T-cell (primary cell): ENCODE measurements at regions not wholly inside any gene's neighbourhood (a gene's known extent, or its start where the extent isn't known, plus 50 kb on each side); places are given as distances from the start of the nearest gene placed in this dataset.
"Not testable (repeated sequence)": the region's sequence is repeated elsewhere in the genome, so short reads cannot be mapped to it uniquely, and the experiment has no call there.

Source experiments
- ATAC-seq, 4 experiments: fragments of 200-7000 bp in 3 of 4; fragments of 150-1000 bp in 1 of 4; cut with Tn5 transposase; replicated peaks in 1 of 4; 1 replicate in 3 of 4; 2 replicates in 1 of 4; pipeline ENCODE4 v1.10.0; 2021; ENCODE audit warnings: moderate library complexity in 3 of 4, mild to moderate bottlenecking in 2 of 4, moderate number of reproducible peaks in 1 of 4
- CTCF ChIA-PET, 2 donors: fragments of 300-600 bp; sonication (Branson Sonifier 250); formaldehyde crosslinking; loops; one replicate each; lab custom pipeline; 2022; ENCODE audit warnings: antibody characterized with exemption in 2 of 2; lab: Charles Lee
- POLR2A ChIA-PET, 2 donors: fragments of 300-600 bp; sonication (Branson Sonifier 250); formaldehyde crosslinking; loops; one replicate each; lab custom pipeline; 2022; ENCODE audit warnings: antibody characterized with exemption in 2 of 2; lab: Charles Lee
- DNase-seq, 35 experiments: peaks; one replicate each; pipeline versions ENCODE4 v3.0.0 to v3.0.0-alpha.2; 2013 to 2023
- H3K27ac ChIP-seq: one replicate; pipeline ENCODE4 v1.5.1; 2013; ENCODE audit warnings: low read length
- H3K27me3 ChIP-seq, 2 experiments: replicated peaks in 1 of 2; 1 replicate in 1 of 2; 2 replicates in 1 of 2; pipeline versions ENCODE4 v1.6.1 to v1.7.0; 2013; ENCODE audit warnings: low read length in 1 of 2, mixed read lengths in 1 of 2; ENCODE audit not compliant: control insufficient read depth in 2 of 2, insufficient read depth in 2 of 2; ENCODE audit errors: extremely low read depth in 1 of 2
- H3K36me3 ChIP-seq, 2 donors: 1 replicate in 1 of 2; 2 replicates in 1 of 2; pipeline versions ENCODE4 v1.6.1 to v1.7.0; 2013; ENCODE audit warnings: low read length in 1 of 2; ENCODE audit not compliant: control insufficient read depth in 2 of 2, insufficient read depth in 1 of 2; ENCODE audit errors: extremely low read depth in 1 of 2
- H3K4me1 ChIP-seq, 2 experiments: 1 replicate in 1 of 2; 2 replicates in 1 of 2; pipeline versions ENCODE4 v1.6.1 to v1.7.0; 2013; ENCODE audit warnings: low read length in 2 of 2, mixed read lengths in 1 of 2; ENCODE audit not compliant: insufficient read depth in 2 of 2, control insufficient read depth in 1 of 2; ENCODE audit errors: extremely low read depth in 1 of 2
- H3K4me3 ChIP-seq, 2 donors: 1 replicate in 1 of 2; 2 replicates in 1 of 2; pipeline versions ENCODE4 v1.5.1 to v1.7.0; 2013; ENCODE audit warnings: mild to moderate bottlenecking in 2 of 2, low read length in 1 of 2, moderate library complexity in 1 of 2; ENCODE audit not compliant: control insufficient read depth in 1 of 2; ENCODE audit errors: extremely low read depth in 1 of 2
- H3K9me3 ChIP-seq: 2 replicates; pipeline ENCODE4 v1.7.0; 2013
- H3K27ac Mint-ChIP-seq, 2 donors: one replicate each; pipeline ENCODE4 v1.8.0; 2020 to 2021; ENCODE audit warnings: mild to moderate bottlenecking in 2 of 2, mixed read lengths in 2 of 2
- H3K27me3 Mint-ChIP-seq, 2 donors: one replicate each; pipeline ENCODE4 v1.8.0; 2021 to 2022; ENCODE audit warnings: mixed read lengths in 2 of 2
- H3K36me3 Mint-ChIP-seq: one replicate; pipeline ENCODE4 v1.8.0; 2021; ENCODE audit warnings: mixed read lengths
- H3K4me1 Mint-ChIP-seq, 3 donors: one replicate each; pipeline ENCODE4 v1.8.0; 2020 to 2022; ENCODE audit warnings: mixed read lengths in 3 of 3, mild to moderate bottlenecking in 1 of 3
- H3K4me3 Mint-ChIP-seq, 3 donors: one replicate each; pipeline ENCODE4 v1.8.0; 2020 to 2022; ENCODE audit warnings: mild to moderate bottlenecking in 3 of 3, mixed read lengths in 3 of 3, moderate library complexity in 3 of 3
- H3K9me3 Mint-ChIP-seq, 3 donors: one replicate each; pipeline ENCODE4 v1.8.0; 2020 to 2022; ENCODE audit warnings: mixed read lengths in 3 of 3
- WGBS: methylation state at CpG from one replicate; pipeline ENCODE4 v1.1.5; 2013; ENCODE audit warnings: missing lambda C conversion rate; ENCODE audit not compliant: insufficient coverage; 5-methylcytosine and 5-hydroxymethylcytosine counted together

DNA sequence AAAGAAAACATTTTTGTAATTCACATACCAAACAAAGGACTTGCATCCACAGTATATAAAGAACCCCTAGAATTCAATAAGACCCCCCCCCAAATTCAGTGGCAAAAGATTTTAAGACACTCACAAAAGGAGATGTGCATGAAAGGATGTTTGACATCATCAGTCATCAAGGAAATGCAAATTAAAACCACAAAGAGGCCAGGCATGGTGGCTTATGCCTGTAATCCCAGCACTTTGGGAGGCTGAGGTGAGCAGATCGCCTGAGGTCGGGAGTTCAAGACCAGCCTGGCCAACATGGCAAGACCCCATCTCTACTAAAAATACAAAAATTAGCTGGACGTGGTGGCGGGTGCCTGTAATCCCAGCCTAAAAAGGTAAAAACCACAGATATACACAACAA is 61.3 kb downstream of the AIPL1 start:
- H3K4me3 ChIP-seq, ATAC-seq, H3K27ac Mint-ChIP-seq, H3K4me1 ChIP-seq, H3K4me3 Mint-ChIP-seq, H3K36me3 Mint-ChIP-seq, CTCF ChIA-PET, H3K4me1 Mint-ChIP-seq, H3K9me3 Mint-ChIP-seq, H3K9me3 ChIP-seq, H3K36me3 ChIP-seq, H3K27ac ChIP-seq, DNase-seq, POLR2A ChIA-PET: not testable (repeated sequence)
- H3K27me3 ChIP-seq, result peaks cover 4 to 24% of the 10 kb centered on the region in 2 experiments
- H3K27me3 Mint-ChIP-seq, result peaks cover 30 to 32% of the 10 kb centered on the region in 2 donors
- no CpG with 5 or more reads among the region's 4 CpGs for WGBS

DNA sequence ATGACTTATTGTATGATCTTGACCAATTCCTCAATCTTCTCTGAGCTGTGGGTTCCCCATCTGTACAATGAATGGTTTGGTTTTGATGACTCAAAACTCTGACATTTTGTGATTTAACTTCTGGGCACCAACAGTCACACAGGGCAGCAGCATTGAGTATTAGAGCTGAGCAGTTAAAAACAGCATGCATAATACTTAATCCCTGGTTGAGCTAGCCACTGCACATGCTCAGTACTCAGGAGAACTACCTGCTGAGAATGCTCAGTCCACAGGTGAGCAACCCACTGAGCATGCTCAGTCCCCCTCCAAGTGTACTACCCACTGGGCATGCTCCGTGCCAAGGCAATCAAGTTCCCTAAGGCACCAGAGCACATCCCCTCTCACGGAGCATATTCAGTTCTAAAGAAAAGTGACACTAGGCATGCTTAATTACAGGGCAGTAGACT is 68.7 kb downstream of the AIPL1 start:
- Histone ChIP-seq H3K9me3 (no peaks in the 10 kb centered on the region), H3K4me3 (no peak overlapping the region), H3K27ac (no peak overlapping the region), H3K27me3 (peaks cover 2 to 30% of the 10 kb centered on the region in 2 experiments), H3K4me1 (no peaks in the 10 kb centered on the region), H3K36me3 (no peaks in the 10 kb centered on the region)
- ChIA-PET POLR2A (no interaction called here), CTCF (no interaction called here)
- peaks cover 45 to 46% of the 10 kb centered on the region in 2 donors for H3K27me3 Mint-ChIP-seq
- H3K27ac Mint-ChIP-seq, result no peak overlapping the region
- no peaks in the 10 kb centered on the region for H3K36me3 Mint-ChIP-seq
- WGBS, result 80% methylated on average over 1 of the region's 2 CpGs
- ATAC-seq, result no peak
- H3K4me3 Mint-ChIP-seq, result no peak overlapping the region
- no peak for DNase-seq
- H3K4me1 Mint-ChIP-seq, result no peaks in the 10 kb centered on the region
- no peaks in the 10 kb centered on the region for H3K9me3 Mint-ChIP-seq

DNA sequence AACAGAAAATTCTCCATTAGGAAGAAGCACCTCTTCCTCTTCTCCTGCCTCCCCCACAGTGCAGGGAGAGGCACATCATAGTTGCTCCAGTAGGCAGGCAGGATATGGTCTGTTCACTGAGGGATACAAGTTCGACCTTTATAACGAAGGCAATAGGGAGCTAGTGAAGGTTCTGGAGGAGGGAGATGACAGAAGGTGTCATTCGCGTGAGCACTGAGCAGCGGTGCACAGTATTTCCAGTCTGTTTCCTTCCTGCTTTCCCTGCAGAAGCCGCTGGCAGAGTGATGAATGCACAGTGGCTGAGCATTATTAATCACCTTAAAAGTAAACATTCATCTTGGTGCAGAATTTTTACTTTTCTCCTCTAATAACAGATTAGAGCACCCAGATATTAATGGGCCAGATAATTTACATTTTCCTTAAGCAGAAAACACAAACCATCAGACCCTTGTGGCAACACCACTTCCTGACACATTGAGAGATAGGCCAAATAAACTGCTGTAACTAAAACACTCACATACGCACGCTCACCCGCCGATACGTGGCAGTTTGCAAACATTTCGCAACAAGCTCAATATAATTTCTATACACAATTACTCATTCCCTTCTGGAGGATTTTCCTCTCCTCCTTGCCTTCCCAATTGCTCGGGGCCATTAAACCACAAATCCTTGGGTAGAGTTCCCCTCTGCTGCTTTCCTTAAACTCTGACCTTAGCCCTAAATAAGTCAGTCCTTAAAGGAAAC is 69.5 kb downstream of the AIPL1 start:
- Histone ChIP-seq H3K4me3 (no peak overlapping the region), H3K4me1 (no peaks in the 10 kb centered on the region), H3K36me3 (no peaks in the 10 kb centered on the region), H3K9me3 (no peaks in the 10 kb centered on the region), H3K27ac (no peak overlapping the region), H3K27me3 (peaks cover 2 to 29% of the 10 kb centered on the region in 2 experiments)
- ChIA-PET POLR2A (no interaction called here), CTCF (no interaction called here)
- Mint-ChIP-seq H3K27me3 (peaks cover 46 to 48% of the 10 kb centered on the region in 2 donors), H3K36me3 (no peaks in the 10 kb centered on the region), H3K9me3 (no peaks in the 10 kb centered on the region), H3K4me1 (no peaks in the 10 kb centered on the region), H3K27ac (no peak overlapping the region), H3K4me3 (no peak overlapping the region)
- ATAC-seq (no peak), DNase-seq (no peak)
- WGBS, result 43% methylated on average over 12 of the region's 13 CpGs

DNA sequence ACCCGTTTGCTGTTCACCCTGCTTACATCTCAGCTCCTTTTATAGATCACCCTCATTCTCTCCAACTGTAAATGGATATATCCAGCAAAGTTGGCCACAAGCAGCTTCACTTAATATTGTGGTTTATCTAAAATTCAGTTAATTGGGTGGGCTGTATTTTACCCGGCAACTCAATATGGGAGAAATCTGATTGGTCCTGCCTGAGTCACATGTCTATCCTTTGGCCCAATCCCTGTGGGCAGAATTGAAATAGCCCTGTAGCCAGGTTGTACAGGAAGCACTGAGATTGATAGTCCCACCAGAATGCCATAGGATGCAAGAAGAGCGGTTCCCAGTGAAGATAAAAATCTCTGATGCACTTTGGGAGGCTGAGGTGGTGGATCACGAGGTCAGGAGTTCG is 73.2 kb downstream of the AIPL1 start:
- Mint-ChIP-seq H3K4me1 (no peaks in the 10 kb centered on the region), H3K36me3 (no peaks in the 10 kb centered on the region), H3K4me3 (no peak overlapping the region), H3K27ac (no peak overlapping the region), H3K27me3 (peaks cover 44 to 47% of the 10 kb centered on the region in 2 donors), H3K9me3 (no peaks in the 10 kb centered on the region)
- Histone ChIP-seq H3K27ac (no peak overlapping the region), H3K4me3 (no peak overlapping the region), H3K9me3 (no peaks in the 10 kb centered on the region), H3K27me3 (peaks cover 2 to 29% of the 10 kb centered on the region in 2 experiments), H3K4me1 (no peaks in the 10 kb centered on the region), H3K36me3 (no peaks in the 10 kb centered on the region)
- ChIA-PET CTCF (no interaction called here), POLR2A (no interaction called here)
- WGBS, result 90% methylated on average over 1 of the region's 5 CpGs
- no peak for ATAC-seq
- no peak for DNase-seq

DNA sequence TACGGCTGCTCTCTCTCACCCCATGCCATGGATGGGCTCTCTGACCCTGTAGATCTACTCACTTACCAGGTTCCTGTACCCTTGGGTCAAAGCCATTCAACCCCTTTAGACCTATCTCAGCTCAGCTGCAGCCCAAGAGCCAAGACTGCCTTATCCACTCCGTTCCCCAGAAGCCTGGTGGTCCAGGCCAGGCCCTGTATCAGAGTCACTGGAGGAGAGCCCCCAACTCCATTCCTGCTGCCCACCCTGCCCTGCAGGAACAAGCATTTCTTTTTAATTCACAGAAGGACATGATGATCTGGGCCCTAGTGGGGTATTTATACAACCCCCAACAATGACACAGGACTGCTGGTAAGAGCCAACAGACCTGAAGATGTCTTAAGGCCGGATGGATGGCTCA is 76.8 kb downstream of the AIPL1 start:
- no peaks in the 10 kb centered on the region for H3K9me3 ChIP-seq
- no peak overlapping the region for H3K27ac Mint-ChIP-seq
- no peaks in the 10 kb centered on the region for H3K36me3 ChIP-seq
- H3K27me3 ChIP-seq, result peaks cover 0 to 13% of the 10 kb centered on the region in 2 experiments
- peaks cover 27 to 30% of the 10 kb centered on the region in 2 donors for H3K27me3 Mint-ChIP-seq
- no peaks in the 10 kb centered on the region for H3K4me1 Mint-ChIP-seq
- no peak overlapping the region for H3K4me3 Mint-ChIP-seq
- H3K4me1 ChIP-seq, result no peaks in the 10 kb centered on the region
- WGBS, result 90% methylated on average over 2 of the region's 3 CpGs
- H3K27ac ChIP-seq, result no peak overlapping the region
- ATAC-seq (no peak), DNase-seq (no peak)
- no peaks in the 10 kb centered on the region for H3K9me3 Mint-ChIP-seq
- no peaks in the 10 kb centered on the region for H3K36me3 Mint-ChIP-seq
- no peak overlapping the region for H3K4me3 ChIP-seq
- ChIA-PET CTCF (no interaction called here), POLR2A (no interaction called here)

DNA sequence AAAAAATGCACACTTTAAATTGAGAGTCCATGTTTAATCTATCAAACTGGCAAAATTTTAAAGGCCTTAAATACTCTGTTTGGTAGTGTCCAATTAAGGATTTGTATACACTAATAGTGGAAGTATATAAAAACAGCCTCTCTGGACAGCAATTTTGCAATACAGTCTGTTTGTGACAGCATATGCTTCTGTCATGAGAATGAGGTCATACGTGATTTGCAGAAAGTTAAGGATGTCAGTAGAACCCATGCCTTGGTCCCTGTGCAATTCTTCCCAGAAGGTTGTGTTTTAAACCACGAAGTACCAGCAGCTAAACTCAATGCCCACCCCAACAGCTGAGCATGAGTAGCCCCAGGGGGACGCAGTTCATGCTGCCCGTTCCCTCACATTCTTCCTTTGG is 78.4 kb downstream of the AIPL1 start:
- Histone ChIP-seq H3K4me1 (no peaks in the 10 kb centered on the region), H3K27ac (no peak overlapping the region), H3K4me3 (no peak overlapping the region), H3K9me3 (no peaks in the 10 kb centered on the region), H3K27me3 (peaks cover 0 to 8% of the 10 kb centered on the region in 2 experiments), H3K36me3 (no peaks in the 10 kb centered on the region)
- ChIA-PET POLR2A (no interaction called here), CTCF (no interaction called here)
- WGBS, result 60% methylated on average over 4 of the region's 4 CpGs
- Mint-ChIP-seq H3K9me3 (no peaks in the 10 kb centered on the region), H3K4me3 (no peak overlapping the region), H3K27ac (no peak overlapping the region), H3K36me3 (no peaks in the 10 kb centered on the region), H3K27me3 (peaks cover 27 to 29% of the 10 kb centered on the region in 2 donors), H3K4me1 (no peaks in the 10 kb centered on the region)
- ATAC-seq (no peak), DNase-seq (no peak)
